ENCODE measurements at regions not wholly inside any gene's neighbourhood (a gene's known extent, or its start where the extent isn't known, plus 50 kb on each side); places are given as distances from the start of the nearest gene placed in this dataset.

GRCh38 chr5:155605920-155606319, 592.4 kb downstream of the KIF4B start:
- TF ChIP-seq GATA2 (IDR thresholded peaks at IDR 0.05; ENCODE audit: low read depth, low read length) = no peak
- no peak for TF ChIP-seq GATA3 (IDR thresholded peaks at IDR 0.05; ENCODE audit: low read depth, low read length)

Measured in SH-SY5Y (cell line).